ENCODE measurements at regions not wholly inside any gene's neighbourhood (a gene's known extent, or its start where the extent isn't known, plus 50 kb on each side); places are given as distances from the start of the nearest gene placed in this dataset.

- Mint-ChIP-seq H3K27me3 (peaks cover 10% of the 10 kb centered on the region), H3K27ac (no peak overlapping the region), H3K4me1 (no peaks in the 10 kb centered on the region), H3K9me3 (ENCODE audit: low read depth) (no peaks in the 10 kb centered on the region), H3K36me3 (no peaks in the 10 kb centered on the region), H3K4me3 (no peak overlapping the region)
- no peak for ATAC-seq
- no peak for DNase-seq
- CTCF ChIA-PET: no interaction called here
Observed at GRCh38 chr14:56959869-56960268, 149.6 kb upstream of the OTX2 start.

DNA sequence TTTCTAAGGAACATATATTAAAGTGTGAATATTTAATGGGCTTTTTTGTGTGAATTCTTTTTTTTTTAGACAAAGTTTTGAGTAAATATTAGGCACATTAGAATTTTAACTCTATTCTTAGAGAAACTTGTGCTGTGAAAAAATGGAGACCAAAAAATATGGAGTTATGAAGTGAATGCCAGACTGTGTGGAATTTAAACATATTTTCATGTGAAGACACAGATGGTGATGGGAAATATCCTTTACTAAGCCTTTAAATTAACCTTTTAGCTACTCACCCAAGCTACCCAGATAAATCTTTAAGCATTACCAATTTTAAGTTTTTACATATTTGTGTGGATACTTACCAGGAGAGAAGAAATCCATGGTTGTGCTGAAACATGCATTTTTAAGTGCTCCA, 148.8 kb upstream of the OTX2 start:
- peaks cover 11% of the 10 kb centered on the region for H3K27me3 Mint-ChIP-seq
- no peaks in the 10 kb centered on the region for H3K9me3 Mint-ChIP-seq (ENCODE audit: low read depth)
- H3K36me3 Mint-ChIP-seq: no peaks in the 10 kb centered on the region
- DNase-seq (no peak), ATAC-seq (no peak)
- H3K27ac Mint-ChIP-seq: no peak overlapping the region
- no peaks in the 10 kb centered on the region for H3K4me1 Mint-ChIP-seq
- CTCF ChIA-PET: no interaction called here
- no peak overlapping the region for H3K4me3 Mint-ChIP-seq

GRCh38 chr14:56956182-56956581, 145.9 kb upstream of the OTX2 start:
- Mint-ChIP-seq H3K36me3 (no peaks in the 10 kb centered on the region), H3K4me3 (no peak overlapping the region), H3K4me1 (no peaks in the 10 kb centered on the region), H3K27ac (no peak overlapping the region), H3K27me3 (peaks cover 11% of the 10 kb centered on the region), H3K9me3 (ENCODE audit: low read depth) (no peaks in the 10 kb centered on the region)
- no peak for ATAC-seq
- CTCF ChIA-PET: no interaction called here
- no peak for DNase-seq

DNA sequence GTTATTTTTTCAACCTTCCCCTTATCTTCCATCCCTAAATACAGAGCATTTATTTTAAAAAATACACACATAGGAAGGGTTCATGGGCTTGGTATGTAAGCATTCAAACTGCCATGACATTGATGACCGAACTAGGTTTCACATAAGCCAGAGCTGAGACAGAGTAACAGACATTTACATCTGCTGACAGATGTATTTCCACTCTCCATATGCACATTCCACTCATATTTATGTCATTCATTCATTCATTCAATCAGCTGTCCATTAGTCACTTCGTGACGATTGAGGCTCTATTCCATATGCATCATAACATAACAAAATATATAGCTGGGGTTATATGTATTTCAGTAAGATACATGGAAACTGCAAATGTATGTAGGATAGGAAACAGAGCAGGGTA, 145.5 kb upstream of the OTX2 start:
- DNase-seq: no peak
- H3K9me3 Mint-ChIP-seq (ENCODE audit: low read depth): no peaks in the 10 kb centered on the region
- CTCF ChIA-PET: no interaction called here

DNA sequence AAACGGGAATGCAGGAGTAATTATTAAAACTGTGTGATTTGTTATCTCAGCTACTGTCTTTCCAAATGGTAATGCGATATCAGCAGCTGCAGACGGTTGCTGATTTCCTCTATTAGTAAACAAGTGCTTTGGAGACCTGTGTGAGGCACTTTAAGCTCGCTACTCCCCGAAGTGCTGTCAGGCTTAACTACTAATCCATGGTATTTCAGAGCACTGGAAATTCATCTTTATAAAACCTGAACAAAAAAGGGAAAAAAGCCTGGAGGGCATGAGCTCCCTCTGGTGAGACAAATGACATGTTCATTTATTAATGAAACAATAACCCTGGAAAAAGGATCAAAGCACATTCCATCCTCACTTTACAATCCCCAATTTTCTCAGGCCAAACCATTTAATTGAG, 143.6 kb upstream of the OTX2 start:
- H3K36me3 Mint-ChIP-seq: no peaks in the 10 kb centered on the region
- no peak for ATAC-seq
- H3K4me3 Mint-ChIP-seq: no peak overlapping the region
- peaks cover 4% of the 10 kb centered on the region for H3K27me3 Mint-ChIP-seq
- CTCF ChIA-PET: no interaction called here
- H3K4me1 Mint-ChIP-seq: no peaks in the 10 kb centered on the region
- no peak for DNase-seq
- H3K9me3 Mint-ChIP-seq (ENCODE audit: low read depth): no peaks in the 10 kb centered on the region
- H3K27ac Mint-ChIP-seq: no peak overlapping the region

More for the DNA sequence above, 145.5 kb upstream of the OTX2 start:
- H3K4me1 Mint-ChIP-seq: no peaks in the 10 kb centered on the region
- no peak overlapping the region for H3K27ac Mint-ChIP-seq
- H3K4me3 Mint-ChIP-seq: no peak overlapping the region
- peaks cover 11% of the 10 kb centered on the region for H3K27me3 Mint-ChIP-seq
- H3K36me3 Mint-ChIP-seq: no peaks in the 10 kb centered on the region
- ATAC-seq: no peak

DNA sequence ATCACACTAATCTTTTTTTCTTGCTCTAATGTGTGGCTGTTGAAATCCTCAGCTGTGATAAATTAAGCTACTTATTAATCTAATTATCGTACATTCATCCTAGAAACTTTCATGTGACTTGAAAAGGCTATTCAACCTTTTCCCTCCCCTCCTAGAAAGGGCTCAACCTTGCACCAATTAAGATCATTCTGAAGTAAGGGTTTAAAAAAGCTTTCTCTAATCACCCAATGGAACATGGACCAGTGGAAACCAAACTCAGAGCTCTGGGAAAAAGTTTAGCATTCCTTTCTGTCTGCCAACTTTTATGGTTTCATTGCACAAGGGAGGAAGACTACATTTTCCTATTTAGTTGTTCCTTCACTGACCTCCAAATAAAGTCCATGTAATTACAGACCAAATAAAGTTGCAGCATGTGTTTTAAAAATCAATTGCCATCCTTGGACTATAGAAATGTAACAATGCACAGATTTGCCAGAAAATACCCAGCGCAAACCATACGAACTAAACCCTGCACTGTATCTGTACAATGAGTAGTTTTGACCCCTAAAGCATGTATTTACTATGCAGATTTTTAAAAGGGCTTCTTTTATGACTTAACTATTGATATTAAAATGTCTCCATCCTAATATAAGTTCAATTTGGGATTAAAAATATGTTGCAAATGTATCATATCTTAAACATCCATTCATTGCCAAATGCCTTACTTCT, 142.6 kb upstream of the OTX2 start:
- Mint-ChIP-seq H3K4me3 (no peak overlapping the region), H3K27ac (no peak overlapping the region), H3K36me3 (no peaks in the 10 kb centered on the region), H3K4me1 (no peaks in the 10 kb centered on the region), H3K9me3 (ENCODE audit: low read depth) (no peaks in the 10 kb centered on the region), H3K27me3 (peaks cover 4% of the 10 kb centered on the region)
- CTCF ChIA-PET: interaction anchor here (0.7 kb wide), 1 partner anchor 118 kb away, joined by 5 read pairs; no protein-coding TSS in a partner anchor
- ATAC-seq (no peak), DNase-seq (no peak)

DNA sequence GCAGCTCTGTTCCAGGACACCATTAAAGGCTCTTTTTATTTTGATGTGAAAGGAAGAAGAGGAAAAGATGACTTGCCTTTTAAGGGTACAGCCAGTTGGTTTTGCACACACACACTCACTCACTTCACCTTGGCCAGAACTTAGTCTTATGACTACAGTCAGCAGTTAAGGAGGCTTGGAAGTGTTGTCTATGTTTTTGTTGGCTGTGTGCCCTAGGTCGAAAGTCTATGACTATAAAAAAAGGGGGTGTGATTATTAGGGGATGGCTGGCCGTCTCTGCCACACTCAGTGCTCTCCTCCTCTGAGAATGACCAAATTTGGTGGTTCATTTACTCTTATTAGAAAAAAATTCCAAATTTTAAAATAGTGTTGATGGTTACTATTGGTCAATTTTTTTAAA, 139.5 kb upstream of the OTX2 start:
- no peak for DNase-seq
- H3K9me3 Mint-ChIP-seq (ENCODE audit: low read depth): no peaks in the 10 kb centered on the region
- no peaks in the 10 kb centered on the region for H3K4me1 Mint-ChIP-seq
- CTCF ChIA-PET: no interaction called here
- no peaks in the 10 kb centered on the region for H3K36me3 Mint-ChIP-seq
- peaks cover 1% of the 10 kb centered on the region for H3K27me3 Mint-ChIP-seq
- ATAC-seq: no peak
- H3K4me3 Mint-ChIP-seq: no peak overlapping the region
- no peak overlapping the region for H3K27ac Mint-ChIP-seq

DNA sequence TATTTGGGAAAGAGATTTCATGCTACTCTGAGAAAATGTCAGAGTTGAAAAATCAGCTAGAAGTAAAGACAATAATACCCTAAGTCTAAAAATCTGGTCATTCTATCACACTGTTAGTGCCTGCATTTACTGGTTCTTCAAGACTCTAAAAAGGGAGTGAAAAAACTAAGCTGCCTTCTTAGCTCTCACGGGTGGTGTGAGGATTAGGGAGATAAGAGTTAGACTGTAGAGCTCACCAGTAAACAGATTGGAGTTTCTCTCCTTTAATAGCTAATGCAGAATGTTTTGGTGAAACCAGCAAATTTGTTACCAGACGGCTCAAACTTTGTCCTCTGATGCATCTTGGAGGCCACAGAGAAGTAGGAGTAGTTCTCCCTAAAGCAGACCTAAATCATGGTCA, 135.0 kb upstream of the OTX2 start:
- CTCF ChIA-PET: no interaction called here
- H3K9me3 Mint-ChIP-seq (ENCODE audit: low read depth): peaks cover 4% of the 10 kb centered on the region
- H3K4me1 Mint-ChIP-seq: no peaks in the 10 kb centered on the region
- H3K36me3 Mint-ChIP-seq: no peaks in the 10 kb centered on the region
- DNase-seq (no peak), ATAC-seq (no peak)
- no peak overlapping the region for H3K4me3 Mint-ChIP-seq
- no peaks in the 10 kb centered on the region for H3K27me3 Mint-ChIP-seq
- H3K27ac Mint-ChIP-seq: no peak overlapping the region

GRCh38 chr14:56944397-56944796, 134.1 kb upstream of the OTX2 start:
- ATAC-seq (no peak), DNase-seq (no peak)
- Mint-ChIP-seq H3K4me1 (no peaks in the 10 kb centered on the region), H3K27me3 (no peaks in the 10 kb centered on the region), H3K4me3 (no peak overlapping the region), H3K27ac (no peak overlapping the region), H3K9me3 (ENCODE audit: low read depth) (peaks cover 4% of the 10 kb centered on the region), H3K36me3 (no peaks in the 10 kb centered on the region)
- CTCF ChIA-PET: no interaction called here

DNA sequence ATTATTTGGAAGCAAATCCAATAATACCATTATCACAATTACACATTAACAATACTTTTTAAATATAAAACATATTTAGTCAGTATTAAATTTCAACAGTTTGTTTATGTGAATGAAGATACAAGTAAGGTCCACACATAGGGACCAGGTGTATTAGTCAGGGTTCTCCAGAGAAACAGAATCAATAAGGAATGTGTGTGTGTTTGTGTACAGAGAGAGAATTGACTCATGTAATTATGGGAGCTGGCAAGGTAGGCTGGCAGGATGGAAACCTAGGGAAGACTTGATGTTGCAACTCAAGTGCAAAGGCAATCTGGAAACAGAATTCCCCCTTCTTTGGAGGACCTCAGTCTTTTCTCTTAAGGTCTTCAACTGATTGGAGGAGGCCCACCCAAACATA, 123.2 kb upstream of the OTX2 start:
- H3K4me3 Mint-ChIP-seq: no peak overlapping the region
- DNase-seq (no peak), ATAC-seq (no peak)
- CTCF ChIA-PET: no interaction called here
- no peaks in the 10 kb centered on the region for H3K36me3 Mint-ChIP-seq
- H3K4me1 Mint-ChIP-seq: no peaks in the 10 kb centered on the region
- H3K27me3 Mint-ChIP-seq: no peaks in the 10 kb centered on the region
- no peaks in the 10 kb centered on the region for H3K9me3 Mint-ChIP-seq (ENCODE audit: low read depth)
- no peak overlapping the region for H3K27ac Mint-ChIP-seq

- no peak overlapping the region for H3K27ac Mint-ChIP-seq
- H3K4me3 Mint-ChIP-seq: no peak overlapping the region
- DNase-seq (no peak), ATAC-seq (no peak)
- no peaks in the 10 kb centered on the region for H3K36me3 Mint-ChIP-seq
- H3K9me3 Mint-ChIP-seq (ENCODE audit: low read depth): peaks cover 2% of the 10 kb centered on the region
- CTCF ChIA-PET: no interaction called here
- H3K27me3 Mint-ChIP-seq: no peaks in the 10 kb centered on the region
- no peaks in the 10 kb centered on the region for H3K4me1 Mint-ChIP-seq
Observed at GRCh38 chr14:56918849-56919574, 108.7 kb upstream of the OTX2 start.

- Mint-ChIP-seq H3K36me3 (no peaks in the 10 kb centered on the region), H3K9me3 (ENCODE audit: low read depth) (no peaks in the 10 kb centered on the region), H3K27ac (no peak overlapping the region), H3K27me3 (peaks cover 6% of the 10 kb centered on the region), H3K4me3 (no peak overlapping the region), H3K4me1 (no peaks in the 10 kb centered on the region)
- DNase-seq (no peak), ATAC-seq (no peak)
- CTCF ChIA-PET: no interaction called here
Observed at GRCh38 chr14:56905282-56905681, 95.0 kb upstream of the OTX2 start.

DNA sequence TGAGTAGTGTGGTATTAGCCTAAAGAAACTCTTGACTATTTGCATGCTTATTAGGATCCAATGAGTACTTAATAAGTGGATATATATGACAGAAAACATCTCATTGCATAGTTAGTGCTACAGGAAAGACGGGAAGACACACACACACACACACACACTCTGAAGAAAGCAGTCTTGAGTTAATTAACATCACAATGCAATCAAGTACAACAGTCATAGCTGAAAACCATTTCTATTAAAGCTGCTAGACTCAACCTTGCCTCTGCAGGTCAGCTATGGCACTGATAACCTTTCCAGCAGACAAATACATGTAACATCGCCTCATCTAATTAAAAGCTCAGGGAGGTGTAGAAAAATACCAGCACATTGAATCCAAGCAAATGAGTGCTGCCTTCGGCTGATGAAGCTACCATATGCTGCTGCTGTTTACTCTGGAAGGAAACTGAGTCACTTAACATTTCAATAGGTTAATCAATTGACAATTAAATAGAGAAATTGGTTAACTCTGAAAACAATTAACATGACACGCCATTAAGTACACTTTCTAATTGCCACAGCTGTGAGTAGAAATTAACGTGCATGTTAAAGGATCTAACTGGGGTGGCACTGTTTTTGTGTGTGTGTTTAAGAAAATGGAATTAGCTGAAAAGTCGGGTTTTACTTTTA, 93.2 kb upstream of the OTX2 start:
- H3K4me3 Mint-ChIP-seq: no peak overlapping the region
- H3K36me3 Mint-ChIP-seq: no peaks in the 10 kb centered on the region
- CTCF ChIA-PET: no interaction called here
- peaks cover 6% of the 10 kb centered on the region for H3K27me3 Mint-ChIP-seq
- no peaks in the 10 kb centered on the region for H3K4me1 Mint-ChIP-seq
- H3K27ac Mint-ChIP-seq: no peak overlapping the region
- DNase-seq: no peak
- no peaks in the 10 kb centered on the region for H3K9me3 Mint-ChIP-seq (ENCODE audit: low read depth)
- ATAC-seq: no peak

- CTCF ChIA-PET: no interaction called here
- H3K9me3 Mint-ChIP-seq (ENCODE audit: low read depth): no peaks in the 10 kb centered on the region
- no peaks in the 10 kb centered on the region for H3K36me3 Mint-ChIP-seq
- DNase-seq: no peak
- ATAC-seq: no peak
- no peak overlapping the region for H3K27ac Mint-ChIP-seq
- H3K4me3 Mint-ChIP-seq: no peak overlapping the region
- no peaks in the 10 kb centered on the region for H3K4me1 Mint-ChIP-seq
- H3K27me3 Mint-ChIP-seq: peaks cover 6% of the 10 kb centered on the region
Observed at GRCh38 chr14:56902385-56902784, 92.1 kb upstream of the OTX2 start.
